Chondrocyte (in vitro differentiated cells): ENCODE measurements at regions not wholly inside any gene's neighbourhood (a gene's known extent, or its start where the extent isn't known, plus 50 kb on each side); places are given as distances from the start of the nearest gene placed in this dataset.

Experiments used
- DNase-seq: peaks from one replicate; pipeline ENCODE4 v3.0.0; 2021; ENCODE audit warnings: mixed read lengths, low spot score
- H3K27ac Mint-ChIP-seq: one replicate; pipeline ENCODE4 v1.8.0; 2021; ENCODE audit warnings: mild to moderate bottlenecking, moderate library complexity, mixed read lengths; ENCODE audit not compliant: unreplicated experiment
- H3K27me3 Mint-ChIP-seq: 2 replicates; pipeline ENCODE4 v1.8.0; 2021; ENCODE audit warnings: low read depth, mixed read lengths
- H3K36me3 Mint-ChIP-seq: 2 replicates; pipeline ENCODE4 v1.8.0; 2021; ENCODE audit warnings: low read depth, mixed read lengths
- H3K4me1 Mint-ChIP-seq: 2 replicates; pipeline ENCODE4 v1.8.0; 2021; ENCODE audit warnings: low read depth, mild to moderate bottlenecking, mixed read lengths
- H3K4me3 Mint-ChIP-seq: one replicate; pipeline ENCODE4 v1.8.0; 2021; ENCODE audit warnings: mild to moderate bottlenecking, moderate library complexity, mixed read lengths; ENCODE audit not compliant: unreplicated experiment
- H3K9me3 Mint-ChIP-seq: 2 replicates; pipeline ENCODE4 v1.8.0; 2021; ENCODE audit warnings: low read depth, mixed read lengths
- TF ChIP-seq, protein P1 (sequence below): fragments of 200-600 bp; sonication (generic); IDR thresholded peaks from 2 replicates; pipeline ENCODE4 v1.5.0; 2021; ENCODE audit warnings: antibody characterized with exemption, mild to moderate bottlenecking, moderate library complexity

DNA sequence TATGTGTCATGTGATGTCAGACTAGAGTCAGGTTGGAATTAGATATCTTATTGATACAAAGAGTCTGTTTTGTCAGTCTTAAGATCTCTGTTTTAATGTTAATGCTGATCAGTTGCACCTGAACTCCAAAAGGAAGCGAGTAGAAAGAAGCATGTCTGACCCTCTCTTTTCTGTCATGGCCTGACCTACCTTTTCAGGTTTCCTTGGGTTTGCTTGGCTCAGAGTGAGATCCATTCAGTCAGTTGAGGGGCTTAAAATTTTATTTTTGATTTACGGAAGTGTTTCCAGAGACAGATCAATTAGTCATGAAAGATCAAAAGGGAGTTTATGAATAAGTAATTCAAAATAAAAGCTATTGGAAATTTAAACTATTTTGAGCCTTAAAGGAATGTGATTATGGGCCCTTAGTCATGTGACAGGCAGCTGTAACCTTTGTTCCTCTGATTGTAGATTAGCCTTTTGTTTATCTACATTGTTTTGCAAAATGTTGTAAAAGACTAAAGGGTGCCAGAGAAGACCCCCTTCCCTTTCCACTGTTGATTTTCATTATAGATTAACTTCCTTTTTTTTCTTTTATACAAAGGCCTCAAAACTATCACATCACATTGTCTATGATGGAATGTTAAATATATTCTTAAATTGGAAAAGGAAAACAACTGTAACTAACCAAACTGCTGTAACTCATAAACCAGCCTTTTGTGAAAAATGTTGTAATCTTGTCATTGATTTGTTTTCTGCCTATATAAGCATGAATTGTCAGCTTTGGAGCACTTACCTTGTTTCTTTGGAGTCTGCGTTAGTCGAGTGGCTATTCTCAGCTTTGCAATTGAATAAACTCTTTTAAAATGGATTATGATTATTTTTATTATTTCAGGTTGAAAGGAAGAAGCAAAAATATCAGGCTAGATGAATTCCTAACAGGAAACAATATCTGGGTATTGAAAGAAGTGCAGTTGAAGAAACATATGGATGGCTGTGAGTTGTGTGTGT, 195.5 kb upstream of the MBL2 start:
- no peak overlapping the region for H3K27ac Mint-ChIP-seq
- H3K9me3 Mint-ChIP-seq = no peaks in the 10 kb centered on the region
- no peaks in the 10 kb centered on the region for H3K27me3 Mint-ChIP-seq
- no peak for DNase-seq
- TF ChIP-seq, protein P1, sequence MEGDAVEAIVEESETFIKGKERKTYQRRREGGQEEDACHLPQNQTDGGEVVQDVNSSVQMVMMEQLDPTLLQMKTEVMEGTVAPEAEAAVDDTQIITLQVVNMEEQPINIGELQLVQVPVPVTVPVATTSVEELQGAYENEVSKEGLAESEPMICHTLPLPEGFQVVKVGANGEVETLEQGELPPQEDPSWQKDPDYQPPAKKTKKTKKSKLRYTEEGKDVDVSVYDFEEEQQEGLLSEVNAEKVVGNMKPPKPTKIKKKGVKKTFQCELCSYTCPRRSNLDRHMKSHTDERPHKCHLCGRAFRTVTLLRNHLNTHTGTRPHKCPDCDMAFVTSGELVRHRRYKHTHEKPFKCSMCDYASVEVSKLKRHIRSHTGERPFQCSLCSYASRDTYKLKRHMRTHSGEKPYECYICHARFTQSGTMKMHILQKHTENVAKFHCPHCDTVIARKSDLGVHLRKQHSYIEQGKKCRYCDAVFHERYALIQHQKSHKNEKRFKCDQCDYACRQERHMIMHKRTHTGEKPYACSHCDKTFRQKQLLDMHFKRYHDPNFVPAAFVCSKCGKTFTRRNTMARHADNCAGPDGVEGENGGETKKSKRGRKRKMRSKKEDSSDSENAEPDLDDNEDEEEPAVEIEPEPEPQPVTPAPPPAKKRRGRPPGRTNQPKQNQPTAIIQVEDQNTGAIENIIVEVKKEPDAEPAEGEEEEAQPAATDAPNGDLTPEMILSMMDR = no peak
- H3K36me3 Mint-ChIP-seq = no peaks in the 10 kb centered on the region
- H3K4me3 Mint-ChIP-seq = no peak overlapping the region
- no peaks in the 10 kb centered on the region for H3K4me1 Mint-ChIP-seq

DNA sequence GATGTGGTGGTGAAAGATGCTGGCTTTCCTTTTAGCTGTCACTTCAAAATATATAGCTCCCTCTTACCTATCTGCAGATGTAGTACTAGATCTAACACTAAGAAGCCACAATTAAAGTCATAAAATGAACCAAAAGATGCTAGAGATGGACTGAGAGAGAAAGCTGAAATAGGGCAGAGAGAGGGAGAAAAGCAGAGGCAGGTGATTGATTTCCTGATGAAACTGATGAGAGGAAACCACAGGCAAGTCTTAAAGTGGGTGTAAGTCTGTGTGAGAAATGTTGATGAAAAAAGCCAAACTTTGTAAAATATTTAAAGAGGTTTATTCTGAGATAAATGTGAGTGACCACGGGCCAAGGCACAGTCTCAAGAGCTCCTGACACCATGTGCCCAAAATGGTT, 194.3 kb upstream of the MBL2 start:
- Mint-ChIP-seq H3K9me3 (no peaks in the 10 kb centered on the region), H3K4me3 (no peak overlapping the region), H3K4me1 (no peaks in the 10 kb centered on the region), H3K27me3 (no peaks in the 10 kb centered on the region), H3K27ac (no peak overlapping the region), H3K36me3 (no peaks in the 10 kb centered on the region)
- TF ChIP-seq, protein P1 = no peak
- DNase-seq = no peak

DNA sequence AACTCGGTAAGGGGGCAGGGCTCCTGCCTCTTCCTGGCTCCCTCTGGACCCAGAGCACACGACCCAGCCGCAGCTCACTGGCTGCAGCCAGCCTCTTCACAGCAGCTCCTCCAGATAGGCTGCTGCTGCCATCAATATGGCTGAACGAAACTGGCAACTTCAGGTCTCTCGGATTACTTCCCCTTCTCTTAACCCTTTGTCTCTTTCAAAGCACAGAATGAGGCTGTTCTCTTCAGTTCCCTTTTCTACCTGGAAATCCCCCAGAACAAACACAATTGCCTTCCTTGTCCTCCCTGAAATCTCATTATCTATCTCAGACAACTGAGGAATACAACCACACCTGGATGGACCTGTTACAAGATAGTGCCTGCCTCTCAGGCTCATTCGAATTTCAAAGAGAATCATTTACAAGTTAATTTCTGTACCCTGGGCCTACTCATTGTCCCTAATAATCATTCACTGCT, 193.4 kb upstream of the MBL2 start:
- Mint-ChIP-seq H3K27ac (no peak overlapping the region), H3K9me3 (no peaks in the 10 kb centered on the region), H3K27me3 (no peaks in the 10 kb centered on the region), H3K4me1 (no peaks in the 10 kb centered on the region), H3K36me3 (no peaks in the 10 kb centered on the region), H3K4me3 (no peak overlapping the region)
- TF ChIP-seq, protein P1 = no peak
- DNase-seq = no peak

DNA sequence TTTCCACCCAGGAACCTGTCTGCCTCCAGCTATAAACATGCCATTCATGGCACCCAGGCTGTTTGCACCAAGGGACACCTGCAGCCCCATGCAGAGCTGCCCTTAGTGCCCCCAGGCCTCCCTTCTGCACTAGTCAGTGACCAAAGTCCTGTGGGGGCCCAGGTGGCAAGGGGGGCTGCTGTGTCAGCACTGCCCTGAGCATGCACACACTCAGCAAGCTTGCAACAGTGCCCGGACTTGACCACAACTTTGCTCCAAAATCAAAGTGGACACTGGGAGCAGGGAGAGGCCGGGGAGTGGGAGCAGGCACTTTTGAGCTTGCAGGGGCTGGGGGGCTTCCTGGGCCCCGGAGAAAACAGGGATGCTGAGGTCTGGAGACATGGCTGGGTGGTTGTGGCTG, 192.9 kb upstream of the MBL2 start:
- no peaks in the 10 kb centered on the region for H3K36me3 Mint-ChIP-seq
- TF ChIP-seq, protein P1 = no peak
- no peaks in the 10 kb centered on the region for H3K4me1 Mint-ChIP-seq
- no peak overlapping the region for H3K4me3 Mint-ChIP-seq
- no peak overlapping the region for H3K27ac Mint-ChIP-seq
- DNase-seq = no peak
- no peaks in the 10 kb centered on the region for H3K27me3 Mint-ChIP-seq
- H3K9me3 Mint-ChIP-seq = no peaks in the 10 kb centered on the region

DNA sequence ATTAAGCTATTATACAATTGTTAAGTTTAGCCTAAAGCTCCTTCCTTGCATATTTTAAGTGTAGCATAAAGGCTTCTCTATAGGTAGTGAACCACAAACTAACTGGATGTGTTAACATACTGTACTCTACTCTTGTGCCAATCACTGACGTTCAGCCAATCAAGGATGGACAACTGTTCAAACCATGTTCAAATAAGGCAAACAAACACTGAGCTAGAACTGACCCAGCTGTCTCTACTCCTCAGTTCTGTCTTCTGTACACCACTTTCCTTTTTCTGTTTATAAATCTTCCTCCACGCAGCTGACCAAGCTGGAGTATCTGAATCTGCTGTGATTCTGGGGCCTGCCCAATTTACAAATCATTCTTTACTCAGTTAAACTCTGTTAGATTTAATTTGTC, 188.7 kb upstream of the MBL2 start:
- Mint-ChIP-seq H3K27ac (no peak overlapping the region), H3K36me3 (no peaks in the 10 kb centered on the region), H3K27me3 (peaks cover 3% of the 10 kb centered on the region), H3K4me1 (no peaks in the 10 kb centered on the region), H3K9me3 (no peaks in the 10 kb centered on the region), H3K4me3 (no peak overlapping the region)
- TF ChIP-seq, protein P1 = no peak
- no peak for DNase-seq
